Spinal cord (tissue), 9 donors: ENCODE measurements at regions not wholly inside any gene's neighbourhood (a gene's known extent, or its start where the extent isn't known, plus 50 kb on each side); places are given as distances from the start of the nearest gene placed in this dataset.

Experiments
- DNase-seq, 6 donors: peaks; one replicate each; pipeline versions ENCODE4 v3.0.0 to v3.0.0-alpha.2; 2013 to 2015; ENCODE audit warnings: low spot score in 6 of 6, low read depth in 4 of 6
- H3K27ac ChIP-seq: one replicate; pipeline ENCODE4 v1.5.1; 2013; ENCODE audit warnings: low read depth, low read length, control low read depth
- H3K27me3 ChIP-seq: one replicate; pipeline ENCODE4 v1.6.1; 2013; ENCODE audit warnings: low read length; ENCODE audit not compliant: control insufficient read depth, insufficient read depth
- H3K36me3 ChIP-seq: one replicate; pipeline ENCODE4 v1.6.1; 2013; ENCODE audit warnings: low read length; ENCODE audit not compliant: control insufficient read depth, insufficient read depth
- H3K4me1 ChIP-seq: one replicate; pipeline ENCODE4 v1.6.1; 2013; ENCODE audit warnings: low read length; ENCODE audit not compliant: control insufficient read depth, insufficient read depth
- H3K4me3 ChIP-seq: one replicate; pipeline ENCODE4 v1.5.1; 2013; ENCODE audit warnings: low read depth, low read length, control low read depth
- H3K9me3 ChIP-seq: one replicate; pipeline ENCODE4 v1.6.1; 2013; ENCODE audit warnings: low read length; ENCODE audit not compliant: control insufficient read depth, insufficient read depth
- WGBS: methylation state at CpG from one replicate; pipeline ENCODE4 v1.1.5; 2013; ENCODE audit warnings: missing lambda C conversion rate; ENCODE audit not compliant: insufficient coverage; 5-methylcytosine and 5-hydroxymethylcytosine counted together
- donor health status: healthy.

DNA sequence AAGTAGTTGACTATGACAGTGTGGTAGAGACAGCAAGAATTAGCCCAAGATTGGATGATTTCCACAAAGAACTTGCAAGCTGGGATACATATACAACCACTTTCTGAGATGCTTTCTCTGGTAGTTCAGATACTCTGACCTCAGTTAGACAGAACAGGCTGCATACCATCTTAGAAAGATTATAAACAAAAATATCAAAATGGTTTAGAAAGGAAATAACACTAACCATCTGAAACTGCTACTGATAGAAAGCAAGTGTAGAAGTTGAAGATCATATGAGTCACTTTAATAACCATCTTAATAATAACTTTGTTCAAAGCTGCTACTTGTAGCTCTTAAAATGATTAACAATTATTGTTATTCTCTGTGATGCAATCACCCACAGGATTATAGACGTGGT lies 255.4 kb upstream of the TTC29 start:
- H3K27me3 ChIP-seq: no peaks in the 10 kb centered on the region
- H3K36me3 ChIP-seq: no peaks in the 10 kb centered on the region
- no peak overlapping the region for H3K4me3 ChIP-seq
- H3K4me1 ChIP-seq: no peaks in the 10 kb centered on the region
- DNase-seq: no peak
- H3K27ac ChIP-seq: no peak overlapping the region
- no CpG with 5 or more reads among the region's 1 CpG for WGBS
- H3K9me3 ChIP-seq: no peaks in the 10 kb centered on the region

DNA sequence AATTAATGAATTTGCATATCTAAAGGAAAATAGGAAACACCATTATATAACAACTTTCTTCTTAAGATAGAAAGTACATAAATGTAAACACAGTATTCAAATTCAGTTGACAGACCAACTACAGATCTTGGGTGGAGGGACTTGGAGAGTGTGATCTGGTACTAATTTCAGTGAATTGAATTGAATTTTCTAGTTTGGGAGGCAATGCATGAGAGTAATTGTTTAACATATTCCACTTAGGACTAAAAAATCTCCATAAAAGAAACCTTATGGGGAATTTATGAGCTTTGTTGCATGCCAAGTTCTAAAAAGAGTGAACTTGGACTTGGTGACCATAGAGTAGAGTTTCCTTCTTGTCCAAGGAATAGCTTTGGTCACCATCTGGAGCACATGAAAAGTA lies 261.1 kb upstream of the TTC29 start:
- H3K27me3 ChIP-seq: no peaks in the 10 kb centered on the region
- H3K27ac ChIP-seq: no peak overlapping the region
- DNase-seq: no peak
- H3K36me3 ChIP-seq: no peaks in the 10 kb centered on the region
- H3K4me3 ChIP-seq: no peak overlapping the region
- no peaks in the 10 kb centered on the region for H3K9me3 ChIP-seq
- no peaks in the 10 kb centered on the region for H3K4me1 ChIP-seq

DNA sequence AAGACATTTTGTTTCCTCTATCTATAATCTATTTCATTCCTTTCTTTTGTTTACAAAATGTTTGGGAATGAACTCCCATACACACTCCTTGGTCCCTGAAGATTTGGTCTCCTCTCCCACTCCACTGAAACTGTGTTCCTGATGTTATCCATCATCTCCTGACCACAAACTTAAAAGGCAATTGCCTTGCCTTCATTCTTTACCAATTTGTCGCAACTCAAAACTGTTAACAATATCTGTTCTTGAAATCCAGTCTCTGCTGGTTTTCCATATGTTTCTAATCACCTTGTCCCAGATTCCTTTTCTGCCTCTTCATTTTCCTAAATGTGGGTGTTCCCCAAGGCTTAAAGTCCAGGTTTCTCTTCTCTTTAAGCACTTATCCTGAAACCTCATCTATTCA lies 262.2 kb upstream of the TTC29 start:
- no peaks in the 10 kb centered on the region for H3K36me3 ChIP-seq
- H3K27ac ChIP-seq: no peak overlapping the region
- 76% methylated on average over 1 of the region's 1 CpG for WGBS
- DNase-seq: no peak
- H3K9me3 ChIP-seq: peaks cover 2% of the 10 kb centered on the region
- H3K4me1 ChIP-seq: no peaks in the 10 kb centered on the region
- no peaks in the 10 kb centered on the region for H3K27me3 ChIP-seq
- no peak overlapping the region for H3K4me3 ChIP-seq

DNA sequence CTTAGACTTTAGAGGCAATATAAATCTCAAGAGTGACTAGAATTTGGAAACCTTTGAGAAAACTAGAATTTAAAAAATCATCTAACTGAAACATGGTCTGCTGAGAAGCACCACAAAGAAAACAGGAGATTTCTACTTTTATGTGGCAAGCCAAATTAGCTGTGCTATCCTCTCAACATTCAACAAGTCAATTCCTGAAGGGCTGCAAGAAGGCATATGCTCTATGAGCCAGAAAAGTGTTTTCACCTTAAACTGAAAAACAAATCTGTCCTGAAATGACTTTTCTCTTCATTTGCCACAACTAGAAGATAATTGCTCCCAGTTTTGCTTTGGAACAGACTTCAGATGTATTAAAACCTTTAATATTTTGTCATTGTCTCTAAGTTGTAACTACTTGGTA lies 263.2 kb upstream of the EDNRA start:
- H3K4me1 ChIP-seq: no peaks in the 10 kb centered on the region
- peaks cover under 1% of the 10 kb centered on the region for H3K9me3 ChIP-seq
- H3K36me3 ChIP-seq: no peaks in the 10 kb centered on the region
- no peak for DNase-seq
- no peak overlapping the region for H3K4me3 ChIP-seq
- H3K27ac ChIP-seq: no peak overlapping the region
- no peaks in the 10 kb centered on the region for H3K27me3 ChIP-seq

DNA sequence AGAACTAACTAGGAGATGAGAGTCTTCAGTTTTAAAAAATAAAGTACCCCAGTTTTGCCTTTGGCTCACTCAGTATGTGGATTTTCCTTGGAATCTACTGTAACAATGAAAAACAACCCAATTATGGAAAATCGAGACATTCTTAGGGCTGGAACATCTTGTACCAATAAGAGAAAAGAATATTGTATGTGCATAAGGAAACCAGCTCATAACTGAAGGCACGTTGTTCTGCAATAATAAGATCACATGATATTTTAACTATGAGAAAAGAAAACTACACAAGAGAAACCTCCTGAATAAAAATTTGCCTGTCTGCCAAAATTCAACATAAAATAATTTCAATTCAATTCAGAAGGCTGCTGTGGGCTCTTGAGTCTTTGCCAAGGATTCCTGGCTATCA lies 261.8 kb upstream of the EDNRA start:
- Histone ChIP-seq H3K4me1 (no peaks in the 10 kb centered on the region), H3K4me3 (no peak overlapping the region), H3K27ac (no peak overlapping the region), H3K9me3 (no peaks in the 10 kb centered on the region), H3K27me3 (no peaks in the 10 kb centered on the region), H3K36me3 (no peaks in the 10 kb centered on the region)
- no CpG with 5 or more reads among the region's 2 CpGs for WGBS
- peak in 1 of 6 donors; percentile 17 for DNase-seq

DNA sequence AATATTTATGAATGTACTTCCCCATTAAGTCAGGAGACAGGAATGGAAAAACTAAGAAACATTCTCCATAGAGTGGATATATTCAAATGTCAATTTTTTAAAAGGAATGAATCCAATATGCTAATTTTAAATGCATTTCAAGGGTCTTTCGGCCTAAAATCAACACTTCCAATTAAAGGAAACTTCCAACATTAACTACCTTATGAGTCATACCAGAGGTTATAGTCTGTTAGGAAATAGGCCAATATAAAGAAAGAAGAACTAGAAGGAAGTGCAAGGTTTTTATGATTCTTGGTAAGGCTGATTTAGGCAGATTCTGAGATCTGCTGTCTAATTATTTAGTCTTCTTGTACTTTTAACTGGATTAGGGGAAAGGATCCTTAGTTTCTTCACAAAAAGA lies 260.1 kb upstream of the EDNRA start:
- no CpG with 5 or more reads among the region's 1 CpG for WGBS
- Histone ChIP-seq H3K9me3 (no peaks in the 10 kb centered on the region), H3K4me3 (no peak overlapping the region), H3K27me3 (no peaks in the 10 kb centered on the region), H3K4me1 (no peaks in the 10 kb centered on the region), H3K27ac (no peak overlapping the region), H3K36me3 (no peaks in the 10 kb centered on the region)
- no peak for DNase-seq

DNA sequence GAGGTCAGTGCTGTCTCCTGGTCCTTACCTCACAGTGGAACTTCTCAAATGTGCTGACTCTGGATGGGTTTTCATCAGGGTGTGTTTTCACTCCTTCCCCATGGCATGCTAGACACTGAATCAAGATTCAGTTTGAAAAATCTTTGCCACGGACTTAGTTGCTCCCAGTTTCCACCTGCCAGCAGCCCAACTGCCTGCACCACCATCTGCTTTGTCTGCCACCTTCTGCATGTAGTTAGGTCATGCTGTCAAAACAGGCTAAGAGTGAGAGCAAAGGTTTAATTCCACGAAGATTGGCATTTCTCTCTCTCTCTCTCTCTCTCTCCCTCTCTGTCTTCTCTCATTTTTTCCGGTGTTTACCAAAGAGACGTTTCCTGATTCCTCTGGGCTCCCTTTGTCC lies 258.0 kb upstream of the EDNRA start:
- no peaks in the 10 kb centered on the region for H3K27me3 ChIP-seq
- peak in 1 of 6 donors; percentile 51 for DNase-seq
- H3K4me3 ChIP-seq: no peak overlapping the region
- 91% methylated on average over 2 of the region's 4 CpGs for WGBS
- H3K9me3 ChIP-seq: no peaks in the 10 kb centered on the region
- no peaks in the 10 kb centered on the region for H3K36me3 ChIP-seq
- H3K27ac ChIP-seq: no peak overlapping the region
- no peaks in the 10 kb centered on the region for H3K4me1 ChIP-seq

DNA sequence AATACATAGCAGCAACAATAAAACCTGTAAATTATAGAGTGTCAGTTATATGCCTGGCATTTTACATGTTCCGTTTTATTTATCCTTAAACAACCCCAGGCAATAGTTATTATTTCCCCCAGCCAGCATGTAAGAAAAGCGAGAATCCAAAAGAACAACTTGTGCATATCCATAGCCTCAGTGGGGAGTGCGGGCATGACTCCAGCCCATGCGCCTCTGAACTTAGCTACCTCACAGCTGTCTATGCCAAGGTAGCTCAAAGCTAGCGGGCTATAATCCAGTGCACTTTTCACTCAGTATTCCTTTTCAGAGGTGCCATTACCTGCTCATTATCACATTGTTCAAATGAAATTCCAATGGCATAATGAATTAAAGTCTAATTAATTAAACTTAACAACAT lies 257.3 kb upstream of the EDNRA start:
- Histone ChIP-seq H3K9me3 (no peaks in the 10 kb centered on the region), H3K4me3 (no peak overlapping the region), H3K36me3 (no peaks in the 10 kb centered on the region), H3K27me3 (no peaks in the 10 kb centered on the region), H3K27ac (no peak overlapping the region), H3K4me1 (no peaks in the 10 kb centered on the region)
- WGBS: 78% methylated on average over 4 of the region's 5 CpGs
- DNase-seq: peak in 1 of 6 donors; percentile 29

DNA sequence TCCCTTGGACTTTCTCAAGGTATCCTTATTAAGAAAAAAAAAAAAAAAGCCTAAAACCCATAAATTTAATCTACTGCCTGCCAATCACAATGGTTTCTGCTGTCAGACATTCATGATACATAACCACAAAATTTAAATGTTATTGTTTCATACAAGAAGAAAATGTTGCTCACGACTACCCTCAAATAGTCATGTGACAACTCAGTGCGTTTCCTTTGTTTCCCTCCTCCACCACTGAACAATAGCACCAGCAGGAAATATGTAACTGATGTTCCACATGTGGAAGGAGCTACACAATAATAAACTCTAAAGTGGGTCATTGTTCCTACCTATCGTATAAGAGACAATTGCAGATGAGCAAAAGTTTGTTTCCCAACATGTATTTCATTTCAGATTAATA lies 244.1 kb upstream of the EDNRA start:
- no peaks in the 10 kb centered on the region for H3K4me1 ChIP-seq
- no peaks in the 10 kb centered on the region for H3K9me3 ChIP-seq
- no CpG with 5 or more reads among the region's 3 CpGs for WGBS
- H3K27ac ChIP-seq: no peak overlapping the region
- no peak overlapping the region for H3K4me3 ChIP-seq
- H3K36me3 ChIP-seq: no peaks in the 10 kb centered on the region
- no peak for DNase-seq
- H3K27me3 ChIP-seq: no peaks in the 10 kb centered on the region

DNA sequence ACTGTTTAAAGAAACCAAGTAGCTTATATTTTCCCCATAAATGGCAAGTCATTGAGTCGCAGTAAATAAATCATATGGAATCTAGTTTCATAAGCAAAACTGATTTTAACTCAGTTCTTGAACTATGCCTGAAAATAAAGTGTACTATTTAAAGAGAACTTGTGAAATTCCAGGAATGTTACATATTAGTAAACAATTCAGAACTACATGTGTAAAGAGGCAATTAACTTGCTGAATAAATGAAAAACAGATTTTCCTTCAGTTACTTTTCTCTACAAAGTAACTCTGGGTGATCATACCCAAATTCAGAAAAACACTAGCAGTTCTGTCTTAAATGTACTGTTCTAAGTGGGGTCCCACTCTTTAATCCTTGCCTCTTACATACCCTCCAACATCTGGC lies 236.1 kb upstream of the EDNRA start:
- Histone ChIP-seq H3K9me3 (no peaks in the 10 kb centered on the region), H3K27ac (no peak overlapping the region), H3K27me3 (no peaks in the 10 kb centered on the region), H3K4me1 (no peaks in the 10 kb centered on the region), H3K36me3 (no peaks in the 10 kb centered on the region), H3K4me3 (no peak overlapping the region)
- no peak for DNase-seq
- WGBS: no CpG with 5 or more reads among the region's 1 CpG

DNA sequence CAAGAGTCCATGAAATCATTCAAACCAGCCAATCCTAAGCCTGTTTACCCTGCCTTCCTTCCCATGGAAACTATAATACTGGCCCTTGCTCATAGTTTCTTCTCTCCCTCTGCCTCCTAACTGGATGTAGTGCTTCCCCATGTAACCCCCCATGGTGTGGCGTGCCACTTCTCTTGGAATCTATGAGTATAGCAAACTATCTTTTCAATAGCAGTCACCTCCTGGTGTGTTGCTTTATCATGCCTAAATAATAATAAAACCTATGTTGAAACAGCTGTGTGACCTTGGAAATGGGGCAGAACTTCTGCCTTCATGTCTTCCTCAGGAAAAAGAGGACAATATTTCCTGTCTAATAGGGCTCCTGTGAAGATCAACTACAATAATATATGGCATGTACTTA lies 234.8 kb upstream of the EDNRA start:
- no peaks in the 10 kb centered on the region for H3K27me3 ChIP-seq
- no peak overlapping the region for H3K4me3 ChIP-seq
- H3K36me3 ChIP-seq: no peaks in the 10 kb centered on the region
- no peaks in the 10 kb centered on the region for H3K9me3 ChIP-seq
- H3K27ac ChIP-seq: no peak overlapping the region
- no peaks in the 10 kb centered on the region for H3K4me1 ChIP-seq
- WGBS: no CpG with 5 or more reads among the region's 1 CpG
- no peak for DNase-seq
